A673 (cell line): ENCODE measurements at regions not wholly inside any gene's neighbourhood (a gene's known extent, or its start where the extent isn't known, plus 50 kb on each side); places are given as distances from the start of the nearest gene placed in this dataset.

Experiments
- BruUV-seq: library from RNA; stranded (reverse); fragments of 400-500 nt; replicated peaks from 2 replicates; lab custom pipeline; 2021; lab: Mats Ljungman, UMichigan
- CTCF ChIA-PET: fragments of 300-600 bp; sonication (Branson Sonifier 250); formaldehyde crosslinking; loops from one replicate; lab custom pipeline; 2022; ENCODE audit warnings: antibody characterized with exemption; lab: Charles Lee
- POLR2A ChIA-PET: fragments of 300-600 bp; sonication (Branson Sonifier 250); formaldehyde crosslinking; loops from one replicate; lab custom pipeline; 2022; ENCODE audit warnings: antibody characterized with exemption; ENCODE audit not compliant: low non-redundant PET; lab: Charles Lee
- DNase-seq: peaks from one replicate; pipeline ENCODE4 v3.0.0-alpha.2; 2015; ENCODE audit warnings: low spot score
- H3K27ac ChIP-seq: fragments of 200-600 bp; sonication (generic); 2 replicates; pipeline ENCODE4 v1.5.1; 2016; ENCODE audit warnings: mixed run types, low read depth, mild to moderate bottlenecking, mixed read lengths, antibody characterized with exemption, low read length; ENCODE audit not compliant: poor library complexity, severe bottlenecking
- H3K27me3 ChIP-seq: fragments of 200-600 bp; sonication (generic); replicated peaks from 2 replicates; pipeline ENCODE4 v1.6.1; 2017; ENCODE audit warnings: mixed run types, low read depth, mild to moderate bottlenecking, mixed read lengths, antibody characterized with exemption, low read length; ENCODE audit not compliant: insufficient read depth, poor library complexity
- H3K36me3 ChIP-seq: fragments of 200-600 bp; sonication (generic); 2 replicates; pipeline ENCODE4 v1.6.1; 2016; ENCODE audit warnings: mixed run types, mild to moderate bottlenecking, mixed read lengths, antibody characterized with exemption, low read length; ENCODE audit not compliant: insufficient read depth, poor library complexity, severe bottlenecking
- H3K4me1 ChIP-seq: fragments of 200-600 bp; sonication (generic); 2 replicates; pipeline ENCODE4 v1.6.1; 2017; ENCODE audit warnings: mixed run types, mild to moderate bottlenecking, mixed read lengths, antibody characterized with exemption, low read length; ENCODE audit not compliant: insufficient read depth, poor library complexity, severe bottlenecking
- H3K4me3 ChIP-seq: fragments of 200-600 bp; sonication (generic); 2 replicates; pipeline ENCODE4 v1.5.1; 2016; ENCODE audit warnings: low read depth, mixed run types, mild to moderate bottlenecking, mixed read lengths, low read length; ENCODE audit not compliant: poor library complexity, severe bottlenecking
- H3K9me3 ChIP-seq: fragments of 200-600 bp; sonication (generic); 2 replicates; pipeline ENCODE4 v1.6.1; 2016; ENCODE audit warnings: mixed run types, low read depth, mild to moderate bottlenecking, mixed read lengths, antibody characterized with exemption, low read length; ENCODE audit not compliant: poor library complexity, severe bottlenecking
- CTCF ChIP-seq: fragments of 300-800, 200-600 bp; sonication (generic); conservative IDR thresholded peaks from 2 replicates; pipeline ENCODE4 v1.5.1; 2017; ENCODE audit warnings: low read depth, mild to moderate bottlenecking, antibody characterized with exemption, low read length, moderate library complexity, mixed read lengths
- EZH2 ChIP-seq: fragments of 200-600 bp; sonication (generic); IDR thresholded peaks from 2 replicates; pipeline ENCODE4 v1.6.1; 2017; ENCODE audit warnings: borderline replicate concordance, low read depth, mild to moderate bottlenecking, mixed read lengths, antibody characterized with exemption, low read length; ENCODE audit not compliant: poor library complexity, severe bottlenecking
- intact Hi-C: fragments of 100-400 bp; cut with micrococcal nuclease; formaldehyde crosslinking; loops from one replicate; pipeline ENCODE4 v1.10.0; 2022; ENCODE audit not compliant: unreplicated experiment

- no peaks in the 10 kb centered on the region for H3K27me3 ChIP-seq
- H3K36me3 ChIP-seq, result no peaks in the 10 kb centered on the region
- no peaks in the 10 kb centered on the region for H3K9me3 ChIP-seq
- H3K27ac ChIP-seq, result no peak overlapping the region
- TF ChIP-seq CTCF (no peak), EZH2 (no peak)
- POLR2A ChIA-PET, result no interaction called here
- CTCF ChIA-PET, result no interaction called here
- no peak for DNase-seq
- BruUV-seq, result no TSS peak
- no peak overlapping the region for H3K4me3 ChIP-seq
- no peaks in the 10 kb centered on the region for H3K4me1 ChIP-seq
- intact Hi-C loops, result no loop called here
Observed at GRCh38 chr18:56326336-56327072, 311.9 kb downstream of the TXNL1 start.

GRCh38 chr18:56323673-56324072 is 314.7 kb downstream of the TXNL1 start:
- CTCF ChIA-PET, result no interaction called here
- no peak for DNase-seq

GRCh38 chr18:56322406-56322805 is 316.0 kb downstream of the TXNL1 start:
- no peak overlapping the region for H3K4me3 ChIP-seq
- DNase-seq, result no peak
- no peak overlapping the region for H3K27ac ChIP-seq
- H3K9me3 ChIP-seq, result no peaks in the 10 kb centered on the region
- H3K4me1 ChIP-seq, result no peaks in the 10 kb centered on the region
- ChIA-PET CTCF (no interaction called here), POLR2A (no interaction called here)
- intact Hi-C loops, result no loop called here
- TF ChIP-seq CTCF, result no peak
- no peak for TF ChIP-seq EZH2
- BruUV-seq, result no TSS peak
- H3K36me3 ChIP-seq, result no peaks in the 10 kb centered on the region
- H3K27me3 ChIP-seq, result no peaks in the 10 kb centered on the region

More at GRCh38 chr18:56323673-56324072, 314.7 kb downstream of the TXNL1 start:
- Histone ChIP-seq H3K36me3 (no peaks in the 10 kb centered on the region), H3K4me1 (no peaks in the 10 kb centered on the region), H3K27me3 (no peaks in the 10 kb centered on the region), H3K27ac (no peak overlapping the region), H3K9me3 (no peaks in the 10 kb centered on the region), H3K4me3 (no peak overlapping the region)
- TF ChIP-seq EZH2 (no peak), CTCF (no peak)
- intact Hi-C loops, result no loop called here
- no TSS peak for BruUV-seq
- POLR2A ChIA-PET, result no interaction called here
